ENCODE measurements at regions not wholly inside any gene's neighbourhood (a gene's known extent, or its start where the extent isn't known, plus 50 kb on each side); places are given as distances from the start of the nearest gene placed in this dataset.

DNA sequence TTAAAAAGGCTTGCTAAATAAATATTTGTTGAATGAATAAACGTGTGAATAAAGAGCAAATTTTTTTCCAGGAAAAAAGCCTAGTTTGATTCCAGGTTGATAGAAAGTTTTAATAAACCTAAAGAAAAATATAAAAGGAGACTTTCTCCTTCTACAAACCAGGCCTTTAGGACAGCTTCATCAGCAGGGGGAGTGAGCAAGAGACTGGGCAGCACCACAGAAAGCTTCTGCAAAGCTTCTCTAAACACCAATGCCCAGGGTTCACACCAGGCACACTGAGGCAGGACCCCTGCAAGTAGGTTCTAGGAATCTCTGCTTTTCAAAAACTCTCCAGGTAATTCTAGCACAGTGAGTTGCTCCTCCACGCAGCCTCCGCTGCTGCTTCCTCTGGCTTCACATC is 66.4 kb upstream of the SEC61G start:
- TF ChIP-seq, protein P1, sequence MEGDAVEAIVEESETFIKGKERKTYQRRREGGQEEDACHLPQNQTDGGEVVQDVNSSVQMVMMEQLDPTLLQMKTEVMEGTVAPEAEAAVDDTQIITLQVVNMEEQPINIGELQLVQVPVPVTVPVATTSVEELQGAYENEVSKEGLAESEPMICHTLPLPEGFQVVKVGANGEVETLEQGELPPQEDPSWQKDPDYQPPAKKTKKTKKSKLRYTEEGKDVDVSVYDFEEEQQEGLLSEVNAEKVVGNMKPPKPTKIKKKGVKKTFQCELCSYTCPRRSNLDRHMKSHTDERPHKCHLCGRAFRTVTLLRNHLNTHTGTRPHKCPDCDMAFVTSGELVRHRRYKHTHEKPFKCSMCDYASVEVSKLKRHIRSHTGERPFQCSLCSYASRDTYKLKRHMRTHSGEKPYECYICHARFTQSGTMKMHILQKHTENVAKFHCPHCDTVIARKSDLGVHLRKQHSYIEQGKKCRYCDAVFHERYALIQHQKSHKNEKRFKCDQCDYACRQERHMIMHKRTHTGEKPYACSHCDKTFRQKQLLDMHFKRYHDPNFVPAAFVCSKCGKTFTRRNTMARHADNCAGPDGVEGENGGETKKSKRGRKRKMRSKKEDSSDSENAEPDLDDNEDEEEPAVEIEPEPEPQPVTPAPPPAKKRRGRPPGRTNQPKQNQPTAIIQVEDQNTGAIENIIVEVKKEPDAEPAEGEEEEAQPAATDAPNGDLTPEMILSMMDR (conservative IDR thresholded peaks at IDR 0.05; ENCODE audit: low read depth in 2 of 2), result no peak
- no peak for TF ChIP-seq CREB1 (CRISPR knock-in tag; IDR thresholded peaks at IDR 0.05; ENCODE audit: low read depth)

Data from GM23338 (cell line).